RWPE1 (cell line): ENCODE measurements at regions not wholly inside any gene's neighbourhood (a gene's known extent, or its start where the extent isn't known, plus 50 kb on each side); places are given as distances from the start of the nearest gene placed in this dataset.

Source experiments
- CTCF ChIA-PET: fragments of 350-600 bp; sonication (Branson Sonifier 250); formaldehyde crosslinking; extraction: SDS; loops from one replicate; lab custom pipeline; 2021; lab: Yijun Ruan, JAX
- POLR2A ChIA-PET: fragments of 400-600 bp; formaldehyde crosslinking; extraction: SDS; loops from one replicate; lab custom pipeline; 2020; ENCODE audit warnings: antibody characterized with exemption; ENCODE audit not compliant: low non-redundant PET; lab: Yijun Ruan, JAX
- DNase-seq: peaks from one replicate; pipeline ENCODE4 v3.0.0; 2012; ENCODE audit warnings: low spot score
- H3K27ac ChIP-seq: fragments of 450-650 bp; 2 replicates; pipeline ENCODE4 v1.5.1; 2017
- TF ChIP-seq, protein P1 (sequence below): fragments of 450-650 bp; conservative IDR thresholded peaks from 2 replicates; pipeline ENCODE4 v1.5.1; 2017; ENCODE audit warnings: low read depth, mild to moderate bottlenecking

DNA sequence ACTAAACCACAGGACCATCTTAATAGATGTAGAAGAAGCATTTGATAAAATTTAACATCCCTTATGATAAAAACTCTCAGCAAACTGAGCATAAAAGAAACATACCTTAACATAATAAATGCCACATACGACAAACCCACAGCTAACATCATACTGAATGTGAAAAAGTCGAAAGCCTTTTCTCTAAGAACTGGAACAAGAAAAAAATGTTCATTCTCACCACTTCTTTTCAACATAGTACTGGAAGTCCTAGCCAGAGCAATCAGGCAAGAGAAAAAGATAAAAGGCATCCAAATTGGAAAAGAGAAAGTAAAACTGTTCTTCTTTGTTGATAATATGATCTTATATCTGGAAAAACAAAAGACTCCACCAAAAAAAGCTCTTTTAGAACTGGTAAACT lies 134.2 kb downstream of the RPL22L1 start:
- no peak for DNase-seq
- H3K27ac ChIP-seq, result no peak overlapping the region
- CTCF ChIA-PET, result no interaction called here
- TF ChIP-seq, protein P1, sequence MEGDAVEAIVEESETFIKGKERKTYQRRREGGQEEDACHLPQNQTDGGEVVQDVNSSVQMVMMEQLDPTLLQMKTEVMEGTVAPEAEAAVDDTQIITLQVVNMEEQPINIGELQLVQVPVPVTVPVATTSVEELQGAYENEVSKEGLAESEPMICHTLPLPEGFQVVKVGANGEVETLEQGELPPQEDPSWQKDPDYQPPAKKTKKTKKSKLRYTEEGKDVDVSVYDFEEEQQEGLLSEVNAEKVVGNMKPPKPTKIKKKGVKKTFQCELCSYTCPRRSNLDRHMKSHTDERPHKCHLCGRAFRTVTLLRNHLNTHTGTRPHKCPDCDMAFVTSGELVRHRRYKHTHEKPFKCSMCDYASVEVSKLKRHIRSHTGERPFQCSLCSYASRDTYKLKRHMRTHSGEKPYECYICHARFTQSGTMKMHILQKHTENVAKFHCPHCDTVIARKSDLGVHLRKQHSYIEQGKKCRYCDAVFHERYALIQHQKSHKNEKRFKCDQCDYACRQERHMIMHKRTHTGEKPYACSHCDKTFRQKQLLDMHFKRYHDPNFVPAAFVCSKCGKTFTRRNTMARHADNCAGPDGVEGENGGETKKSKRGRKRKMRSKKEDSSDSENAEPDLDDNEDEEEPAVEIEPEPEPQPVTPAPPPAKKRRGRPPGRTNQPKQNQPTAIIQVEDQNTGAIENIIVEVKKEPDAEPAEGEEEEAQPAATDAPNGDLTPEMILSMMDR, result no peak
- POLR2A ChIA-PET, result no interaction called here

DNA sequence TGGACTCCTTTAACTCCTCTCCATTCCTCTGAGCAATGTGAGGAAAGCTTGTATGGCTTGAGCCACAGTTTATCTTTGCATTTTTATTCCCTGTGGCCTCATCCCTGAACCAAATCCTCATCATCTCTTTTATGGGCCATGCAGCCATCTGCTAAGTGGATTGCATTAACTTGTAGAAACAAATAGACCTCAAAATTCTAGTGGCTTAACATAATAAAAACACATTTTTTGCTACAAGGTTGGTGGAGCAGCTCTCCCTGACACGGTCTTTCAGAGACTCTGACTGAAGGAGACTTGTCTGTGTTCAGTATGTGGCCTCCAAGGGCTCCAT lies 135.3 kb downstream of the RPL22L1 start:
- CTCF ChIA-PET, result interaction anchor here (0.6 kb wide), 1 partner anchor 40 kb away, joined by 5 read pairs; no protein-coding TSS in a partner anchor
- TF ChIP-seq, protein P1, result no peak
- POLR2A ChIA-PET, result no interaction called here
- no peak for DNase-seq
- H3K27ac ChIP-seq, result no peak overlapping the region

DNA sequence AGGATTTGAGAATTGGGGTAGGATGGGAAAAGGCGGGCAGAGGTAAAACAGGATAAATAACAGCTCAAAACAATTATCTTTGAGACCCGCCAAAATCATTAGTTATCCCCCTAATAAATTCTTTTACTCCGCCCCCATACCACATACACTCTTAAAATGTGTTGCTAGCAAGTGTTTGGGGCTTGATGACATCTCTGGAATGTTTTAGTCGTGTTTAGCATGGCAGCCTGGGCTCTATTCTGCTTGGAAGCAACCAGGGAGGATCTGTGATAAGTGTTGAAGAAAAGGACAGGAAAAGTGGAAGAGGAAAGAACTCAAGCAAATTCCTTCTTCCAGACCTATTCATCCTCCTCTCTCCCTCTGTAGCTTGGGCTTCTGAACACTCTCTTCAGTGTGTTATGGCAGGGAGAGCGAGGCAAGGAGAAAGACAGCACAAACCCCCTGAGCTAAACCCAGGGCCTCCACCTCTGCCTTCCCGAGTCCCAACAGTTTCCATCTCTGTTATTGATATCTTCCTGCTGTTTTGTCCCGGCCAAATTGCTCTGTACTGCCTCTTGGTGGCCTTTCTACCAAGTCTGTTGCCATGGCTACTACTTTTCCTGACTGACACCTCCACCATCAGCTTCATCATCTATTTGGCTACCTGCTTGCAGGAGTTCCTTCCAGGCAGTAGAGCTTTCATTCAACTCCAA lies 135.8 kb downstream of the RPL22L1 start:
- DNase-seq, result no peak
- H3K27ac ChIP-seq, result no peak overlapping the region
- TF ChIP-seq, protein P1, result no peak
- CTCF ChIA-PET, result interaction anchor here (0.6 kb wide), 1 partner anchor 40 kb away, joined by 5 read pairs; no protein-coding TSS in a partner anchor
- POLR2A ChIA-PET, result no interaction called here

DNA sequence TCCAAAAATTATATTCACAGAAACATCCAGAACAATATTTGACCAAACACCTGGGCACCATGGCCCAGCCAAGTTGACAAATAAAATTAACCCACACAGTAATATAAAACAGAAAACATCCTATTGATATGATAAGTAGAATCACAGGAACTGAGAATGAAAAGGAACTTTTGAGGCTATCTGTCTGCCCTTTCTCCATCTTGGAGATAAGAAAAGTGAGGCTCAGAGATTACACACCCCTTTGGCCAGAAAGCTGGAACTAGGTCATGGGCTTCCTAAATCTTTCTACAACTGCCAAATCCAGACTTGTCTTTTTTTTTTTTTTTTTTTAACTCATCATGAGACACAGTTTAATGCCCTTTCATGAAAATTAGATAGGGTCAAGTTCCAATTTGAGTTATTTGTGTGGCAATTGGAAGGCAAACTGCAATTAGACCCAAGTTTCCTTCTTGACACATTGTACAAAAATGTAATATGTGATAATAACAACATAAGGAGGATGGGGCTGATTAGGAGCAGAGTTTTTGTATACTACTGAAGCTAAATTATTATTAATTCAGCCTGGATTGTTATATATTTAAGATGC lies 137.2 kb downstream of the RPL22L1 start:
- CTCF ChIA-PET, result no interaction called here
- no peak for DNase-seq
- POLR2A ChIA-PET, result no interaction called here
- TF ChIP-seq, protein P1, result no peak
- no peak overlapping the region for H3K27ac ChIP-seq

DNA sequence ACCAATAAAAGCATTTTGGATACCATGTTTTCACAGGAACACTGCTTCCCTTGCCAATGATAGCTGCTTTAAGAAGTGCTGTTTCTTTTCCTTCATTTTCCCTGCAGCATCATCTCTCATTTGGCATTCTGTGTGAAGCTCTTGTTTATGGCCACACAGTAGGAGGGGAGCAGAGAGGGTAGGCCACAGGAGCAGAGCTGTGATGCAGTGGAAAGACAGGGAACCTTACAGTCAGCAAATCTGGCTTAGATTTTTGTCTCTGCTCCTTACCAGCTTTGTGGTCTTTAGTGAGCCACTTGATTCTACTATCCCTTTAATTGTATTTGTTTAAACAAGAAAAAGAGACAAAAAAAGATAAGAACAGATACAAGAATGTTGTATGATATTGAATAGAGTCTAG lies 138.7 kb downstream of the RPL22L1 start:
- ChIA-PET CTCF (interaction anchor here (0.5 kb wide), 1 partner anchor 356 kb away, joined by 3 read pairs; no protein-coding TSS in a partner anchor), POLR2A (no interaction called here)
- no peak for DNase-seq

DNA sequence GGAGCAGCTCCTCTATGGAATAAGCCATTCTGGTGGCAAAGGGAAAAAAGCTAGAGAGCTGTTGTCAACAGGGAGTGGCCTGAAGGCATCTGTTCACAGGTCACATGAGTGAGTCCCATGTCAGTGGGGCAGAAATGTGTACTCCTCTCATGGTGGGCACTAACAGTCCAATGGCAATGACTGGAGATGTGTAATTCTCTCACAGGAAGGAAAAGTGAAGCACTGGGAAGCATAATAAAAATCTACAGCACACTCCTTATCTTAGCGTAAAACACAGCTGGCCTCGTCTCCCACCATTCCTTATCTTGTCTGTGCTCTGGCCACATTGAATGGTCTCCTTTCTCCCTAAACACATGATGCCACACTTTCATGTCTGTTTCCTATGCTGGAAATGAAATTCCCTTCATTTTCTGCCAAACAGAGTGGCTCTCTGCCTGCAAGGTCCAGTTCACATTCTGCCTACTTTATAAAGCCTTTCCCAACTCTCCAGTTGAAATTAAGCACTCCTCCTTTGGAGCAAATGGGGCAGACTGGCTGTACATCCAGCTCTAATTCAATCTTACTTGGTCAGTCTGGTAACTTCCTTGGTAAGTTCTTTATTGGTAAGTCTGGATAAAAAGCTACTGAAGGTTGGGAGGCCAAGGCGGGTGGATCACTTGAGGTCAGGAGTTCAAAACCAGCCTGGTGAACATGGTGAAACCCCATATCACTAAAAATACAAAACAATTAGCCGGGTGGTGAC lies 139.8 kb downstream of the RPL22L1 start:
- no peak for DNase-seq
- POLR2A ChIA-PET, result no interaction called here
- CTCF ChIA-PET, result no interaction called here
- no peak overlapping the region for H3K27ac ChIP-seq
- TF ChIP-seq, protein P1, result no peak

More for the DNA sequence above, 138.7 kb downstream of the RPL22L1 start:
- TF ChIP-seq, protein P1, result no peak
- no peak overlapping the region for H3K27ac ChIP-seq
